SH-SY5Y (cell line): ENCODE measurements at regions not wholly inside any gene's neighbourhood (a gene's known extent, or its start where the extent isn't known, plus 50 kb on each side); places are given as distances from the start of the nearest gene placed in this dataset.

Experiments used
- GATA2 ChIP-seq: IDR thresholded peaks from 2 replicates; pipeline ENCODE4 v1.6.1; 2011; ENCODE audit warnings: mild to moderate bottlenecking, low read depth, low read length
- GATA3 ChIP-seq: IDR thresholded peaks from 2 replicates; pipeline ENCODE4 v1.6.1; 2011; ENCODE audit warnings: low read depth, mild to moderate bottlenecking, low read length, moderate library complexity

DNA sequence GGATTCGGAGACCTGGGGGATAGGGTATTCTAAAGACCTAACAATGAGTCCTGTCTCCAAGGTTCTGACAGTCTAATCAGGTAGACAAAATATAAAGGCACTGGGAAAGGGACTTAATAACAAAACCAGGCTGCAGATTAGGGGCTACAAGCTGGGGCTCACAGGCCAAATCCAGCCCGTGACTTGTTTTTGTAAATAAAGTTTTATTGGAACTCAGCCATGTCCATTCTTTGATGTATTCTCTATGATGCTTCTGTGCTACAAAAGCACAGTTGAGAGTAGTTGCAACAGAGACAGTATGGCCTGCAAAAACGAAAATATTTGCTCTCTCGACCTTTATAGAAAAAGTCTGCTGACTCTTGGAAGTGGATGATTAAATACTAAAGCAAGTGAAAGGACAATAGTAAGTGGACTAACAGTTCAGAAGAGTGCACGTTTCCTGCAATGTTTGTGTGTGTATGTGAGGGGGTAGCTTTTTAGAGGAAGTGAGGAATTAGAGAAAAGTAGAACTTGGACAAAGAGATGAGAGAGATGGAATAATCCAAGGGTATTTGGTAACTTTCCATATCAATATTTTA, 115.4 kb upstream of the ZFHX3 start:
- no peak for TF ChIP-seq GATA2
- no peak for TF ChIP-seq GATA3
